ENCODE measurements at regions not wholly inside any gene's neighbourhood (a gene's known extent, or its start where the extent isn't known, plus 50 kb on each side); places are given as distances from the start of the nearest gene placed in this dataset.
"Not testable (repeated sequence)": the region's sequence is repeated elsewhere in the genome, so short reads cannot be mapped to it uniquely, and the experiment has no call there.

DNA sequence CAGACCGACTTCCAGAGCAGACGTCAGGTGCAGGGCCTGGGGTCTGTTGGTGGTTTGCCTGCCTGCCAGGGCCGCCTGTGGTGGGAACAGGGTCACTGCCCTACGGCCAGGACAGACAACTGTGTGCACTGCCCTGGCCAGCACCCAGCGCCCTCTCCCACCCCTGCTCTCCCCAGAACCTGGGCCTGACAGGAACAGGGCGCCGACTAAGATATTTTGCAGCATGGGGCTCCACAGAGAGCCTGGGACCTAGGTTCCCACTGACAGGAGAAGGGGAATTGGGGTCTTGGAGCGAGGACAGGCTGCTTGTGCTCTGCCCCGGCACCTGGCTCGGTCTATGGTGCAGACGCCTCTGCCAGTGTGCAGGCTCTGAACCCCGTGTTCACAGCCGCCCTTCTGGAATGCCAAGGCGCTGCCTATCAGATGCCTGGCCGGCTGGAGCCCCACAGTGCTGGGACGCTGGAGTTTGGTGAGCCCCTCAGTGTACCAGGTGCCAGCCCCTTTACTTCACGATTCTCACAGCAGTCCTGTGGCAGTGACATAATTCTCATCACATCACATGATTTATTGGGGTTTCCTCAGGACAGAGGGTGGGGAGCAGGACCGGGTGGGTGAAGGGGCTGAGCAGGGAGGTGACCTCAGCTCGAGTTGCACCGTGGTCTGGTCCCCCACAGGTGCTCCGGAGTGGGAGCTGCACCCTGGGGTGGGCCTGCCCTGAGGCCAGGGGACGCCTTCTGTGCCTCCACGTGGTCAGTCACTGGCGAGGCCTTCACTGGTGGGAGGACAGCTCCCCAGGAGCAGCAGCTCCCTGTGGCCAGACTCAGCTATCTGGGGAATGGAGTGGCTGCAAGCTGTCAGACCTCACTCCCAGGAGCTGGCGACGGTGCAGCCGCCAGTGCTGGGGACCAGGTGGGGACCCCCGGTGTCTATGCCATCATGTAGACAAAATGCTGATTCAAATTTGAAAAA, 113.8 kb upstream of the LRPAP1 start:
- DNase-seq, result no peak

DNA sequence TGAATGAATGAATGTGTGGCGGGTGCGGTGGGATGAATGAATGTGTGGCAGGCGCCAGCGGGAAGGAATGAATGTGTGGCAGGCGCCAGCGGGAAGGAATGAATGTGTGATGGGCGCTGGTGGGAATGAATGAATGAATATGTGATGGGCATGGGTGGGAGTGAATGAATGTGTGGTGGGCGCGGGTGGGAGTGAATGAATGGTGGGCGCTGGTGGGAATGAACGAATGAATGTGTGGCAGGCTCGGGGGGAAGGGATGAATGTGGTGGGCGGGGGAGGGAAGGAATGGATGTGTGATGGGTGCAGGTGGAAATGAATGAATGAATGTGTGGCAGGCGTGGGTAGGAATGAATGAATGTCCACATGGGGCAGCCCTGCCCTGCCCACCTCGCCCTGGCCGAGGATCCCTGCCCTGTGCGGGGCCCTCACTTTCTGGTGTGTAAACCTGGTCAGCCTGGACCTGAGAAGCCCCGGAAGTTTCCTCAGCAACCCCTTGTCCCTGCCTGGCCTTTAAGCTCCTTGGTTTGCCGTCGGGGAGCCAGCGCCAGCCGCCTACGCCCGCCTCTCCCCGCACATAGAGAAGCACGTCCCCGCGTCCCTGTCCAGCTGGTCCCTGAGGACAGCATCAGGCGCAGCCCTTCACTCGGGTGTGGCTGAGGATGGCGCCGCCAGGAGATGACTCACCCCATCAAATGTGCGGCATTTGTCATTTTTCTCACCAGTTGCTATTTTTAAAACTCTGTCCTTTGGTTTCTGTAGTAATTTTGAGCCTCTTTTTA, 112.8 kb upstream of the LRPAP1 start:
- no peak for DNase-seq

DNA sequence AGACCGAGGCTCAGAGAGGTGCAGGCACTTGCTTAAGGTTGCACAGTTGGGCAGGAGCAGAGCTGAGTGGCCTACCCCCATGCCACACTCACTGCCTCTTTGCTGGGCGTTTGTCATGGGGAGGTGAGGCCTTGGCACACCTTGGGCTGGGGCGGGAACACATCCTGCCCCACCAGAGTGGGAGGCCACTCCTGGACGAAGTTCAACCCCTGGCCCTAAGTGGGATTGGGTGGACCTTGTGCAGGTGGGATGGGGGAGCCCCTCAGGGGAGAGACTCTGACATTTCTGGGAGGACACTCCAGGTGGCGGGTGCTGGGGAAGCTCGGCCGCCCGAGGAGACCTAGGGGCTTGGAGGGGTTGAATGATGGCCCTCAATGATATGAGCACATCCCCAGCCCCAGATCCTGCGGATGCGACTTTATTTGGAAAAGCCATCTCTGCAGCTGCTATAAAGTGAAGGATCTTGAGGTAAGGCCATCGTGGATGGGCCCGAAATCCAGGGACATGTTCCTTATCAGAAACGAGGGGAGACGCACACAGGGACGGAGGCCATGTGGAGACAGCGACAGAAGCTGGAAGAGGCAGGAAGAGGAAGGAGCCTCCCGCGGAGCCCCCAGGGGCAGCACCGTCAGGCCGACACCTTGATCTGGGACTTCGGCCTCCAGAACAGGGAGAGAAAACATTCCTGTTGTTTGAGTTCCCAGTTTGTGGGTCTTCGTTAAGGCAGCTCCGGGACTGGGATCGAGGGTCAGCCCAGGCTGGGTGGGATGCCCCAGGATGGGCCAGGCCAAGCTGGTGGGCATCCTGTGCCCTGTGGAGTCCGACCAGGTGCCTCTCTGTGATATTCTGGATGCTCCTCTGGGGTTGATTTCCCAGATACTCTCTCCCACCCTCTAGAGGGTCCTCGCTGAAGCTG, 111.6 kb upstream of the LRPAP1 start:
- no peak for DNase-seq

DNA sequence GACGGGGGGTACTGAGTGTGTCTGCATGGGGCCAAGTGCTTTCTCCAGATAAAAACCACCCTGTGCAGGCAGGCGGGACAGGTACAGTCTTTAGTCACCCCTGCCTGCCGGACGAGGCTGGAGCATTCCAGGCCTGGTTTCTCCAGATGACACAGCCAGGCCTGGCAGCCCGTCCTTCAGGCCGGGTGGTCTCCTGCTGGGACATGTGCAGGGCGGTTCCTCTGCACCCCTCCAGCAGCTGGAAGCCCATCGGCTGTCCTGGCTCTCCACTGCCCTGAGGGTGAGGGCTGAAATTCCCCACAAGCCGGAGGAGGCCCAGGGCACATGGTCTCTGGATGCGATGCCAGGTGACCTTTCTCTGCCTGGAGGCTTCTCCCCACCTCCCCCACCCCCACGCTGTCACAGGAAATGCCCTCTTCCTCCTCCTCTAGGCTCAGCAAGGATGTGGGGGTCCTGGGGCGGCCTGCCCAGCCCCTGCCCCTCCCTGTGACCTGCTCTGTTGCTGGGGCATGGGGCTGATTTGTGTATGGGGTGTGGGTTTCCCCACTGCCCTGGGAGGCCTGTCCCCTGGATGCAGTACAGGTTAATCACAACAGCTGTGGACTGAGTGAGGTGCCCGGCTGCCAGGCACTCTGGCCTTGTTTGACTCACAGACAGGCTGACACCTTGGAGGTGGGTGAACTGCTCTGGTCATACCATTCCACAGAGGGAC, 110.7 kb upstream of the LRPAP1 start:
- no peak for DNase-seq

DNA sequence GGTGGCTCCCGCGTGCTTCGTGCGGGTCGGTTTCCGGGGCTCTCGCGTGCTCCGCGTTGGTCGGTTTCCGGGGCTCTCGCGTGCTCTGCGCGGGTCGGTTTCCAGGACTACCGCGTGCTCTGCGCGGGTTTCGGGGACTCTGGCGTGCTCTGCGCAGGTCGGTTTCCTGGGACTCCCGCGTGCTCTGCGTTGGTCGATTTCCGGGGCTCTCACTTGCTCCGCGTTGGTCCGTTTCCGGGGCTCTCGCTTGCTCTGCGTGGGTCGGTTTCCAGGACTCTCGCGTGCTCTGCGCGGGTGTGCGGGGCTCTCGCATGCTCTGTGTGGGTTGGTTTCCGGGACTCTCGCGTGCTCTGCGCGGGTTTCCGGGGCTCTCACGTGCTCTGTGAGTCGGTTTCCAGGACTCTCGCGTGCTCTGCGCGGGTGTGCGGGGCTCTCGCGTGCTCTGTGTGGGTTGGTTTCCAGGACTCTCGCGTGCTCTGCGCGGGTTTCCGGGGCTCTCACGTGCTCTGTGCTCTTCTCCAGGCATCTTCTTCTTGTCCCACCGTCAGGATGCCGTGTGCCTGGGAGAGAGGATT, 109.9 kb upstream of the LRPAP1 start:
- DNase-seq, result no peak

DNA sequence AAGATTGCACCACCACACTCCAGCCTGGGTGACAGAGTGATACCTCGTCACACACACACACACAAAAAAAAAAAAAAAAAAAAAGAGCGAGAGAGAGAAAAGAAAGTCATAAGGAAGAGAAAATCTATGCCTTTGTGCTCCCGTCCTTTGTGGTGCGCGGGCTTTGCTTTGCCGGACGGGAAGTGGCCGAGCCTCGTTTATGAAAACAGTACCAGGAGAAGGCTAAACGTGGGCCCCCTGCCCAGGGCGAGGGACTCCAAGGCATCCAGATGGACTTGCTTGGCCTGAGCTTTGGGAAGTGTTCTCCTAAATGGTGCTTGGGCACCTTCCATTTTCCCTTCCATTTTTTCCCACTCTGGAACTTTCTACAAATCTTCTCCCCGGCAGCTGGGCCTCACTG, 109.3 kb upstream of the LRPAP1 start:
- DNase-seq, result no peak

DNA sequence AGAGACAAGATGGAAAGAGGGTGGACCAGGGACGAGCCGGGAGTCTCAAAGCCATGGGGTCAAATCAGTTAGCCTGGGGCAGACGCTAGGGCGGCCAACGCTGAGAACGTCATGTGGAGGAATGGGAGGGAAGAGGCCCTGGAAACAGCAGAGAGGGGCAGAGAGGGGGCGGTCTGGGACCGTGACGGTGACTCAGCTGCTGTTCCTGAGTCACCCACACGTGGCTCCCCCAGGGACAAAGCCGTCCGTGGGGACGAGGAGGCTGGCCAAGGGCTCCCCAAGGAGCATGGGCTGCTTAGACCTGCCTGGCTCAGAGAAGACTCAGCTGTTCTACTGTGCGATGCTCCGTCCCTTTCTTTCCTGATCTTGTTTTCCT, 108.4 kb upstream of the LRPAP1 start:
- DNase-seq, result no peak

DNA sequence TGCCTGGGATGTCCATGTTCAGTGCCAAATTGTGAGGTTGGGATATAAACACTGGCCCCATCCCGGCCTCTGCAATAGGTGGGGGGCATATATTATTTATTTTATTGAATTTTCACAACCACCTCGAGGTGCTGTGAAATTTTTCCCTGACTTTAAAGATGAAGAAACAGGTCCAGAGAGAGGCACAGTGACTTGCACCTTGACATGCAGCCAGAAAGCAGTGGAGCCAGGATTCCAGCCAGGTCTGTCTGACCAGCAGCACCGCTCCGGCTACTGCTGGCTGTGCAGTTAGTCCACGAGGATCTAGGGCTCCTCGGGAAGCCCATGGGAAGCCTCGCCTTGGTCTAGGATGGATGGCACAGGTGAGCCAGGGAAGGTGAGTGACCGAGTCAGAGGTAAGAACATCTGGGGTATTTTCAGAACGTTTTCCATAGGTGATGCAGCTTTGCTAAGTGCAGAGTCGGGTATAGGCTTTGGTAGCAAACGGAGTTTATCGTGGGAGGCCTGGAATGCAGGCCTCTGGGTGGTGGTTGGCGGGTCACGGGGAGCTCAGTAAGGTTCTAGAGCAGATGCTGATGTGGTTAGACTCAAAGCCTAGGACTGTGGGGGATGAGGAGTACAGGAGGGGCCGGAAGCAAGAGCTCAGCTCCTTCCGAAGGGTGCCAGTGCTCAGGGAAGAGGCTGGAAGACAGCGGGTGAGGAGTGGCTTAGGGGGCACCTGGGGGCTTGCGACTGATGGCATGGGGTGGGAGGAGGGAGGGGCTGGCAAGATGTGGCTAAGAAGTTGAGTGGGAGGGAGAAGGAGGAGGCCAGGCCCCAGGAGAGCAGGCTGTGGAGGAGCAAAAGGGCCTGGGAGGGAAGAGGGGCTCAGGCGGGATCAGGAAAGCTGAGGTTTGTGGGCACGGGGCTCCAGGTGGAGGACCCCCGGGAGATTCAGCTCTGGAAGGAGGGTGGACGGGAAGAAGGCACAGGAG, 107.7 kb upstream of the LRPAP1 start:
- DNase-seq, result no peak

DNA sequence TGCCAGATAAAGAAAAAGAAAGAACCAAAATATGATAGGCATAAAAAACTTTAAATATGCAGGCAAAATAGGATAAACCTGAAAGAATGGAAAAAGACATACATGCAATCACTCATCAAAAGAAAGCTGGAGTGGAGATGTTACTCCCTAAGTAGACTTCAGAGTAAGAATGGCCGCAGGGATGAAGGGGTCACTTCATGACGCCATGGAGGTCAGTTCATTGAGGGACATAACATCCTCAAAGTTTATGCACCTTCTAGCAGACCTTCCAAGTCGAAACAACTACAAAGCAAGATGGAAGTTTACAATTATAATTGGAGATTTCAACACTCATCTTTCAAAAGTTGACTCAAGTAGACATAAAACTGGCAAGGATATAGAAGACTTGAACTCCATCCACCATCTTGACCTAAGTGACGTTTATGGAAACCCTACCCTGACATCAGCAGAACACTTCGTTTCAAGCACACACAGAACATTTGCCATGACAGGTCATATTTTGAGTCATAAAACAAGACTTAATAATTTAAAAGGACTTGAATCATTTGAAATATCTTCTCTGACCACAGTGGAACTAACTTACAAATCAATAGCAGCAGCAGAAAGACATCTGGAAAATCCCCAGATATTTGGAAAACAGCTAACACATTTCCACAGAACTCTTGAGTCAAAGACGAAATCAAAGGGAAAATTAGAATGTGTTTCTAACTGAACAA, 106.0 kb upstream of the LRPAP1 start:
- DNase-seq, result no peak

DNA sequence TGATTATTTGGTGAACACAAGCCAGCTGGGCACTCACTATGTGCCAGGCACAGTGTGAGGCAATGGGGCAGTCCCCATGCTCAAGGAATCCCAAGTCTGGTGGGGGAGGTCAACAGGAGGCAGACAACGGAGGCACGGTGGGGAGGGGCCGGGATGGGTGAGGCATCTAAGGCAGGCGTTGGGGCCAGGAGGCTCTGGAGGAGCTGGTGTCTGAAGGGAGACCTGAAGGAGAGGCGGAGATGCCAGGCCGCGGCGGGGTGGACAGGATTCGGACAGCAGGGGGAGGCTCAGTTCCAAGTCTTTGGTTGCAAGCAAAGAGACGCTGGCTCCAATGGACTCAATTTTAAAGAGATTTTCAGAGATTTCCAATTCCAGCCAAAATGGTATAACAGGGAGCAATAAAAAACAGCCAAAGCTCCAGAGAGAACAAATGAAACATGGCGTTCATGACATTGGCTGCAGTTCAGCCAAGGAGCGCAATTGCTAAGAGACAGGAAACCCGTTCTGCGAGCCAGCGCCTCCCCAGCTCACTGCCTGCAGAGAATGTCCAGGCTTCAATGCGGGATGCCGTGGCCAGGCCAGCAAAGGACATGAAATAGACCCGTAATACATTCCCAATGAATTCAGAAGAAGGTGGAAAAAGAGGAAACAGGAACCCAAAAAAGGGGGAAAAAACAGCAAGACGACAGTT, 105.2 kb upstream of the LRPAP1 start:
- DNase-seq, result no peak

DNA sequence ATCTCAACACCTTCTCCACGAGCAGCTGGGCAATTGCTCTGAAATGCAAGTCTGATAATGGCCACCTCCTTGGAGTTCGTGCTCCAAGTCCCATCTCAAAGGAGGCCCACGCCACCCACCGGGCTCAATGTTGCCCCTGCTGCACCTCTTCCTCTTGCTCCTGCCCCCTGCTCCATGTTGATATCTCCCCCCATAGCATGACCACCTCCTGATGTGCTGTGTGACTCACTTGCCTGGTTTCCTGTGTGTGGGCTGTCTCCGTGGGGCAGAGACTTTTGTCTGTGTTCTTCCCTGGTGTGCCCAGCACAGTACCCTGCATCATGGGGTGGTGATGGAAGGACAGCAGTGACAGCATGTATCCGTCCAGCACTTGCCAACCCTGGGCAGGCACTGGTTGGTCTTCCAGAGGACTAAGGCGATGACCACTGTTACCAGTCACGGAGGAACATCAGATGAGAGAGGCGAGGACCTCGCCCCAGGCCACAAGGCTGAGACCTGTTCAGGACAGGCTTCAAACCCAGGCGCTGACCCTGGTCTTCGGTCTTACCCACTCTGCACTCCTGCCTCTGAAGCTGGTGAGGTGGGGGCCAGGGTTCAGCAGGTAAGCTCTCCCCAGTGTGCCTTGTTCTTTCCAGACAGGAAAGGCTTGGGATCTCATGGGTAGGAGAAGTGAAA, 104.6 kb upstream of the LRPAP1 start:
- no peak for DNase-seq

DNA sequence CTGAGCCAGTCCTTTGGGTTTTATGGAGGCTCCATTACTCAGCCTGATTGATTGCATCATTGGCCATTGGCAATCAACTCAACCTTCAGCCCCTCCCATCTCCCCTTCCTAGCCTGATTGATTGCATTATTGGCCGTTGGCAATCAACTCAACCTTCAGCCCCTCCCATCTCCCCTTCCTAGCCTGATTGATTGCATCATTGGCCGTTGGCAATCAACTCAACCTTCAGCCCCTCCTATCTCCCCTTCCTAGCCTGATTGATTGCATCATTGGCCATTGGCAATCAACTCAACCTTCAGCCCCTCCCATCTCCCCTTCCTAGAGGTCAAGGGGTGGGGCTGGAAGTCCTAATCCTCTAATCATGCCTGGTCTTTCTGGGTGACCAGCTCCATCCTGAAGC, 103.8 kb upstream of the LRPAP1 start:
- not testable (repeated sequence) for DNase-seq

DNA sequence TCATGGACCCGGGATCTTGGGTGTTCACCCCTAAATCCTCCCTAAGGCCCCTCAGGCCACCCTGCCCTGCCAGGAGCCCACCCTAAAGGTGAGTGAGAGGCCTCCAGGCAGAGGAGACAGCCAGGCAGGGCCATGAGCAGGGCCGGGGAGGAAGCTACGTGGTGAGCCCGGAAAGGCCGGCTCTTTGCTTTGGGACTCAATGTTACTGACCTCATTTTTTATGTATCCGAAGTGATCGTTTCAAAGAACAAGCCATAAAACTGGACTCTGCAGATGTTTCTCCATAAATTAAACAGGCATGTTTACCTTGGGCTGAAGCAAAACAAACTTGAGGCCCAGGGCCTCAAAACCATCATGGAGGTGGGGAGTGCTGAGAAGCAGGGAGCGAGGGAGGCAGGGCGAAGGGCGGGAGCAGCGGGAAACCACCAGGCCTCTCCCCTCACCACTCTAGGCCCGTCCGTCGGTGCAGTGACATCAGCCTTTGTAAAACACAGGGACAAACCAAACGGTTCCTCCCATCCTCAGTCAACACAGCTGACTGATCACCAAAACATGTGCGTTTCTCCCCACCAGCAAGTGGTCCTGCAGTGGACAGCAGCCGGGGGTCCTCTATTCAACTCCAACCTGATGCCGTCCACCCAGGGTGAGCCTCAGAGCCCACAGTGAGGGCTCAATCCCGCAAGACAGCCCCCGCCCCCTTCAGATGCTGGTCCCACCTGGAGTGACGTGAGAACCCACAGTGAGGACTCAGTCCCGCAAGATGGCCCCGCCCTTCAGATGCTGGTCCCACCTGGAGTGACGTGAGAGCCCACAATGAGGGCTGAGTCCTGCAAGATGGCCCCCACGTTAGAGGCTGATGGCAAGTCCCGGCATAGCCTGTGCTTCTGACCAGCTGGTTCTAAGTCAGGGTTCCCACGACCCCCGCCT, 102.9 kb upstream of the LRPAP1 start:
- no peak for DNase-seq

DNA sequence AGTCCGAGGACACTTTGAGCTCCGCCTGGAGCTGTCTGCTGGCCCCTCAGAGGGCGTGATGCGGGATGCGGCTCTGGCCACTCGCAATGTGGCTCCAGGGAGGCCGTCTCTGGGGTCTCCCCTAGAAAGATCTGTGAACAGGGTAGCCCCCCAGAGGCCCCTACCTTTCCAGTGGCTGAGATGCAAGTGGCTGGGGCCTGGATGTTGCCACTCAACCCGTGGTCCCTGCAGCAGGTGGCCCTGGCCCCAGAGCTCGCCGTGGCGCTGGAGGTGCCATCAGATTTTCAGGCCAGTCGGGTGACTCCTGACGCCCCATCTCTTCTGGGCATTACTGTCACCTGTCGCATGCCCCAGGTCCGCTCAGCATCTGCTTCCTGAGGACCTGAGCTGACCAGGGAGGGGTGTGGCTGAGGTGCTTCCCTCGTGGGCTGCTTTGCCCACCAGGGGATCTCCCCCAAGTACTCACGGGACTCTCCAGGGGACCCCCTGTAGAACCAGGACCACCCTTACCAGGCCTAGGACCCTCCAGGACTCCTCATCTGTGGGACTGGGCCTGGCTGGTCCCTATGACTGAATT, 102.1 kb upstream of the LRPAP1 start:
- no peak for DNase-seq

DNA sequence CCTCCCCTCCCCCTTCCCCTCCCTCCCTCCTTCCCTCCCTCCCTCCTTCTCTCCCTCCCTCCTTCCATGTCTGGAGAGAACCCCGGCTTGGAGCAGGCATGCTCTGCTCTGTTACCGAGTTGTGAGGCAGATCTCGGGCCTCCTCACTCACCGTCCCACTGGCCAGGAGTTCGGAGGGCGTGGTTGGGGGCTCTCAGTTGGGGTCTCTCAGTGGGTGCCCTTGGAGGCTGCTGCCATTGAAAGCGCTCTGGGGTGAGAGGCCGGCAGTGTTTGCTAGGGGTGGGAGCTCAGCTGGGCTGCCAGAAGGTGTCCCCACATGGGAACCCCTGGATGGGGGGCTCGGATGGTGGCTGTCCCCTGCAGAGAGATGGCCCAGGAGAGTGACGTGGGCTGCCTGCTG, 101.1 kb upstream of the LRPAP1 start:
- not testable (repeated sequence) for DNase-seq

DNA sequence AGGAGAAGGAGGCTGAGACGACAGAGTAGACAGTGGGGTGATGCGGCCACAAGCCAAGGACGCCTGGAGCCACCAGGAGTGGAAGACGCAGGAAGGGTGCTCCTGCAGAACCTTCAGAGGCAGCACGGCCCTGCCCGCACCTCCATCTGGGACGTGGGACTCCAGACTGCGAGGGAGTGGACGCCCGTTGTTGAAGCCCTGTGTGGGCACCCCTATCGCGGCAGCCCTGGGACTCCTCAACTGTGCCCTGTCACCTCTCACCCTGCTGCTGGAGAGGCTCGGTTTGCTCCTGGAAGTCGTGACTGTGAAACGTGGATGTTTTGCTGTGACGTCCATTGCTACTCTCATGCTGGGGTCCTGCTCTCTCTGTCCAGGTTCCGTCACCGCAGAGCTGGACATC, 100.6 kb upstream of the LRPAP1 start:
- DNase-seq, result not testable (repeated sequence)

Data from CD4-positive, alpha-beta T cell treated with Interleukin-17A for 1 hour (primary cell).